OCI-LY3 (cell line): ENCODE measurements at regions not wholly inside any gene's neighbourhood (a gene's known extent, or its start where the extent isn't known, plus 50 kb on each side); places are given as distances from the start of the nearest gene placed in this dataset.

Experiments
- EZH2phosphoT487 ChIP-seq: fragments of 200-600 bp; shearing (Covaris generic); IDR thresholded peaks from 2 replicates; pipeline ENCODE4 v1.6.1; 2018; ENCODE audit warnings: antibody characterized with exemption, mixed run types, low read depth
- TF ChIP-seq, protein P1 (sequence below): fragments of 200-600, 300-600 bp; sonication (generic); IDR thresholded peaks from 2 replicates; pipeline ENCODE4 v1.5.1; 2014; ENCODE audit warnings: antibody characterized with exemption, low read length, low read depth

DNA sequence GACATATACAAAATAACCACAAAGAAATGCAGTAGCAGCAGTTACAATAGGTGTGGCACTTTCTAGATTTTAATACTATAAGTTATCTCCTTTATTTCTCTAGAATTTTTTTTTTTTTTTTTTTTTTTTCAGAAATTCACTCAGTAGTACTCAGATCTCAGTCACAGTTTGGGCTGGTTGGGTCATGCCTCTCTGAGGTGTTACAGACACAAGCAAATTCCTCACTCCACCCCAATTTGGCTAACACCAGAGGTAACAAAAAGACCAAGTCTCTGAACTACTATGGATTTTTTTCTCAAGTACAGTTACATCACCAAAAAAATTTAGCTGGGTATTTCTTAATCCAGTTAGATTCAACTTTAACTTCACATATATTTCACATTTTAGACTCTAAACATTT, 985.1 kb upstream of the LRRN3 start:
- TF ChIP-seq, protein P1, sequence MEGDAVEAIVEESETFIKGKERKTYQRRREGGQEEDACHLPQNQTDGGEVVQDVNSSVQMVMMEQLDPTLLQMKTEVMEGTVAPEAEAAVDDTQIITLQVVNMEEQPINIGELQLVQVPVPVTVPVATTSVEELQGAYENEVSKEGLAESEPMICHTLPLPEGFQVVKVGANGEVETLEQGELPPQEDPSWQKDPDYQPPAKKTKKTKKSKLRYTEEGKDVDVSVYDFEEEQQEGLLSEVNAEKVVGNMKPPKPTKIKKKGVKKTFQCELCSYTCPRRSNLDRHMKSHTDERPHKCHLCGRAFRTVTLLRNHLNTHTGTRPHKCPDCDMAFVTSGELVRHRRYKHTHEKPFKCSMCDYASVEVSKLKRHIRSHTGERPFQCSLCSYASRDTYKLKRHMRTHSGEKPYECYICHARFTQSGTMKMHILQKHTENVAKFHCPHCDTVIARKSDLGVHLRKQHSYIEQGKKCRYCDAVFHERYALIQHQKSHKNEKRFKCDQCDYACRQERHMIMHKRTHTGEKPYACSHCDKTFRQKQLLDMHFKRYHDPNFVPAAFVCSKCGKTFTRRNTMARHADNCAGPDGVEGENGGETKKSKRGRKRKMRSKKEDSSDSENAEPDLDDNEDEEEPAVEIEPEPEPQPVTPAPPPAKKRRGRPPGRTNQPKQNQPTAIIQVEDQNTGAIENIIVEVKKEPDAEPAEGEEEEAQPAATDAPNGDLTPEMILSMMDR: no peak
- TF ChIP-seq EZH2phosphoT487: no peak
